ENCODE measurements at regions not wholly inside any gene's neighbourhood (a gene's known extent, or its start where the extent isn't known, plus 50 kb on each side); places are given as distances from the start of the nearest gene placed in this dataset.

DNA sequence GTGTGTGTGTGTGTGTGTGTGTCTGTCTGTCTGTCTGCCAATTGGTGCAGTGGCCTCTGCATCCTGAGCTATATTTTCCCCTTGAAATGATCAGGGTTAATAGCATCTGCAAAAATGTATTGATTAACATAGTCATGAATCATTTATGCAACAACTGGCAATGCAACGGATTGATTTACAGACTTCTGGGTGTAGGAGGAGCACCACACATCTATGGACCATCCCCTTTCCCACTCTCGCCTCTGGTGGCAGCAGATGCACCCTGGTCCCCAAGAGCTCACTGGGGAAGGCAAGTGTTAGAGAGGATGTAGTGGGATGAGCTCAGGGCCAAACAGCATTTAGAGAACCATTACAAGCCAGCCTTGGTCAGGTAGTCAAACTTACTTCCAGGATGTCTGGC lies 272.7 kb upstream of the C2CD4B start:
- DNase-seq = no peak

DNA sequence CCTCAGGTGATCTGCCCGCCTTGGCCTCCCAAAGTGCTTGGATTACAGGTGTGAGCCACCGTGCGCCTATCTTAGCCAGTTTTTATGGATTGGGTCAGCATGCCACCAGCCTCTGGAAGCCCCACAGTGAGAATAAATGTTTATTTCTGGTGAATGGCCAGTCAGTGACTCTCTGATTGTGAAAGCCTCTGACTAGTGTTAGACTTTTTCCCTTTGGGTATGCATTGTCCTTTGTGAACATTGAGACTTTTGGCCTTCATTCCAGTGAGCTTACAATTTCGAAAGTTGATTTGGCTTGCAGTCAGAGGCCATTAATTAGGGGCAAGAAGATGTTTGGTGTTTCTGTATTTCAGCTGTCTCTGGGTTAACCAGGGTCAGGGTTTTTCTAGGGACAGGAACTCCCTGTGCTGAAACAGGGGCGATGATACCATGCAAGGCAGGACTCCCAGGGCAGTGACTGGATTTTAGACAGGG lies 274.5 kb upstream of the C2CD4B start:
- no peak for DNase-seq

DNA sequence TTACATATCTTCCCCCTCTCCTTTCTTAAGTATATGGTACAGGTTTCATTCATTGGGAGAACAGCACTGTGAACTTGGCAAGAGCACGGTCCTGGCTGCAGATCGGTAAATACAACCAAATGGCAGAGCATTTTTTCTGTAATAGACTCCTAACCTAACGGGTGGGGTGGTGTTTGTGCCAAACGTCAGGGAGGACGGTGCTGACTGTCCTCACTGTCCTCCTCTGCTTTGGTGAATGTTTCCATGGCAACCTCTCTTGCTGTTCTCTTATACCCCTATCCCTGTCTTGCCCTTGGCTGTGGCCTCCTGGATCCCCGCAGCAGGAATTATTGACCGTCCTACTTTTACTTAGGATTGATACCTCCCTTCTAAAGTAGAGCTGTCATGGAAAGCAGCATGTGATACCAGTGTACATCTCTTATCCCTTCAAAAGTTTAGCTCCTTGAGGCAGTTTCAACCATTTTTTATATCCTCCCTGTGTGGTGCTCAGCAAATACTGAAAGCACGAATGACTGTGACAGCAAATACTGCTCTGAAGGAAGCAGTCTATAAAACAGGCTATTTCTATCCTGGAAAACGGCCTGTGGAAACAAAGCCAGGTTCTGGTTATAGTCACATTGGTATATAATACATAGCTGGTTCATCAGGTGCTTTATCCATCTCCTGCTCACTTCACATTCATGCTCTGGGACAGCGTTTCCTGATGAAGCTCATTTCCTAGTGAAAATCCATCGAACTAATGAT lies 275.4 kb upstream of the C2CD4B start:
- DNase-seq = peak in 1 of 51 donors; percentile 14

DNA sequence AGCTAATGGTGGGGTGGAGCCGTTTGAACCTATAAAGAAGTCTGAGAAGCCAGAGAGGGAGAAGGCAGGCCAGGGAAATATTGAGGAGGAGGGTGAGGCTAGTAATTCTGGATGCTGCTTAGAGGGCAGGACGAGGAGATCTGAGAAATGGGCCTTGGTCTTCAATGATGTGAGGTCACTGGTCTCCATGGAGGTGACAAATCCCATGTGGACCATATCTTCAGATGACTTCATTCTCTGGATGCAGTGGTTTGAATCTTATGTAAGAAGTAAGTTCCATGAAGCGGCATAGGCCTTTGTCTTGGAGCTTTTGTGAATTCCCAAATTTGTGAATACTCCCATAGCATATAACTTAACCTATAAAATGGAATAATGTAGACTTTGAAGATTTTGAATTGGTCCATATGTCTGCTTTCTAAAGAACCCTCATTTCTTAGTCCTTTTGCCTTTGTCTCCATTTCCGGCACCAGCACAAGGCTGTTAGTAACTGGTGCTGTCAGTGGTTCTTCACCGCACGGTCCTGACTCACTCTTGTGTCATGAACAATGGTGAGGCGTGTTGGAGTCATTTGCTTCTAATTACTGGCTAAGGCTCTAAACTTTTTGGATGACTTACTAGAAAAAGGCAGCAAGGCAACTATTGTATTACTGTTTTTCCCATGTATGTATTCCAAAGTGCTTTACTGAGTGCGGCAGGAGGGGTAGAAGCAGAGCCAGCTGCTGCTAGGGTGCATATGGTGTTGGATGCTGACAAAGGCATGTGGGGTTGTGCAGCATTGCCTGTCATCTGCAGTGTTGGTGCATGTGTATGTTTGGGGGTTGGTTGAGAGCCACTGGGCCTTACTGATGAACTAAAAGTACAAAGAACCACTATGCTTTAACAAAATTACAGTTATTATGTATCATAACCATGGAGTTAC lies 279.3 kb upstream of the C2CD4B start:
- DNase-seq = peak in 1 of 51 donors; percentile 18

DNA sequence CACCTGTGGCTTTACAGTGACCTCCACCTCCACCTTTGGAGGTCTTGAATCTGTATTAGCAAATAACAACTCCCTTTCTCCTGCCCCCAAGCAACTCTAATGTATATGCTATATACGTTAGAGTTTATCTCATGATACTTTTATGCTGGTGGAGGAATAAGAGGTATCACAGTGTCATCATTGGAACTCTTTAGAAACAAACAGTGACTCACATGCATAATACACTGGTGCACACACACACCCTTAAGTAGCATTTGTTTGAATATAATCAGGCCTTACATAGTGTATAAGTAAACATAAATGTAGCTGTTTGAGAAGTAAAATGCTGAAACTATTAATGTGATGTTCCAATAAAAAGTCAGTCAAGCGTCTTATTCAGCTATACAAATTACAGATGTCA lies 280.2 kb upstream of the C2CD4B start:
- DNase-seq = no peak

DNA sequence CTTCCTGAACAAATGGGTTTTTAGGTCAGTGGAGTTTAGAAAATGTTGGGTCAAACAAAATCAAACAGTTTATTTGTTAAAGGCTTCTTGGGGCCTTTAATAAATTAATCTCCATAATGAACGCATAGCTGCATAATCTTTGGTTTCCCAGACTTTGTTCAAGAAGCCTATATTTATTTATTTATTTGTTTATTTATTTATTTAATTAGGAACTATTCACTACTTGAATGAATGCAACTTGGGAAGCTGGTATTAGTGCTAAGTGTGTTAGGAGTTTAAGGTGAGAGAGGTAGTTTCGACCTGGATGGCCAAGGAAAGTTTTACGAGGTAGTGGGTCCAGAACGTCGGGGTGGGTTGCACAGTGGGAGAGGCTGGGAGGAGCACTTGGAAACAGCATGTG lies 281.9 kb upstream of the C2CD4B start:
- no peak for DNase-seq

DNA sequence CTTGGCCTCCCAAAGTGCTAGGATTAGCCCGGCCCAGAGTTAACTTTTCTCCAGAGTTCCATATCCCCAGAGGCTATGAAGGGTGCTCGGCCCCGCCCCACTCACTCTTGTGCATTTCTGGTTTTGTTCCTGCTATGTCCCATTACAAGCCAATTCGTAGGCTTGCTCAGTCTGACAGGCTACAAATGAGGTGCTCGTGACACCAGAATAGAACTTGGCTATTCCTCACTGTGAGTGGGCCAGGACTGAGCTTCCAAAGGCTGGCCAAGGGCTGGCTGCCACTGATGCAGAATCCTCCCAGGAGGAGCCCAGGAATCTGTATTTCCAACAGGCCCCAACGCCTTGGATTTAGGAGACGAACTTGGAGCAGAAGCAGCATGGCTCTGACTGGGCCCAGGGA lies 282.7 kb upstream of the C2CD4B start:
- DNase-seq = peak in 4 of 51 donors; percentile 10 to 40 (median 25)

DNA sequence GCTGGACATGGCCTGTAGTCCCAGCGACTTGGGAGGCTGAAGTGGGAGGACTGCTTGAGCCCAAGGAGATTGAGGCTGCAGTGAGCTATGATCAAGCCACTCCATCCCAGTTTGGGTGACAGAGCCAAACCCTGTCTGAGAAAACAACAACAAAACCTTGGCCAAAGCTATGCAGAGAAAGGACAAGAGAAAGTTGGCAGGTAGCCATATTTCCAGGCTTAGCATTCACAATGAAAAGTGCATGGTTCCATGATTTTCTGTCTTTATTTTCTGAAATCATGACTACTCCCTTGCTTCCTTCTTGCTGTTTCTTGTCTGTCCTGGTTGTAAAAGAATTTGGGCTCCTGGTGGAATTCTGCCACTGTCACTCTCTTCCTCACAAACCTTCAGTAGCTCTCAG lies 284.6 kb upstream of the C2CD4B start:
- peak in 1 of 51 donors; percentile 16 for DNase-seq

DNA sequence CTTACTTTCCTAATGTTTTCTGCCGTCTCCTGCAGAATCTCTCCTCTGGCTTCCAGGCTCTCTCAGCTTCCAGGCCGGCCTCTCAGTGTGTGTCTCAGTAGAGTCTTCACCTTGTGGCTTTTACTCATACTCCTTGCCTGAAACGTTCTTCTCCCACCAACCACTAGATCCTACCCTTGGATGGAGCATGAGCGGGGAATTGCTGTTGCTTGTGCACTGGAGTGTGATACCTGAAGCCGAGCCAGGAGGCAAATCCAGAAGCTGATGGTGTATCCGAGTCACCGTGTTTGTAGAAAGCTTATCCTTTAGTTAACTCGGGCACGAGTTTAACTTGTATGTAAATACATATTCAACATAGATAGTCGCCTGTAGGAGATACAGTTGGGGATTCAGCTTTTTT lies 285.0 kb upstream of the C2CD4B start:
- no peak for DNase-seq

DNA sequence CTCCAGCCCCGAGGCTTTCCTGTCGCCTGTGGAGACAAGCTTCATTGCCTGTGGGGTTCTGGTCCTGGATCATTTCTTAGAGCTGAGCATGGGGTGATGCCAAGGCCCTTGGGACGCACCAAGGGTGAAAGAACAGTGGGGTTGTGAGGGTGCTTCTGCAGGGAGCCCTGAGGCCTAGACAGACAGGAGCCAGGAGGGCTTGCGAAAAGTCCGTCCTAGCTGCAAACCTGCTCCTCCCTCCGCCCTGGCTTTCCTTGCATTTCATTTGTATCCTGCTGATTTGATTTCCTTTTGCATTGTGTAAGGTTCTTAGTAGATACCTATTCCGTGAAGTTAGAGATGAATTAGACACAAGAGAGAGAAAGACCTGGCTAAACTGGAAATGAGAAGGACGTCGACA lies 286.9 kb upstream of the C2CD4B start:
- no peak for DNase-seq

DNA sequence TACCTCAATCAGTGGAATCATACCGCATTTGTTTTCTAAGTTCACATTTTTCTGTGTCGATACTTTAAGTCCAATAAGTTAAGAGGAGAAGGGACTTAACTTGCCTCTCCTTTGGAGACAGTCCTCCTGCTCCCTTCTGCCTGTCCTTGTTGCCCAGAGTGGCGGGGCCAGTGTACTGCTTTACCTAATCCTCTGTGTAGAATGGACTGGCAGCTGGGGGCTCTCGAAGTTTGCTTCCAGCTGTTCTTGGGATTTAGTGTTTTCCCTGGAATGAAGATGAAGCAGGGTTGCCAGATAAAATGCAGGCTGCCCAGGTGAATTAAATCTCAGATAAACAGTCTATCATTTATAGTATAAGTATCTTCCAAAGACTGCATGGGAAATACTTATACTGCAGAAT lies 287.6 kb upstream of the C2CD4B start:
- no peak for DNase-seq

DNA sequence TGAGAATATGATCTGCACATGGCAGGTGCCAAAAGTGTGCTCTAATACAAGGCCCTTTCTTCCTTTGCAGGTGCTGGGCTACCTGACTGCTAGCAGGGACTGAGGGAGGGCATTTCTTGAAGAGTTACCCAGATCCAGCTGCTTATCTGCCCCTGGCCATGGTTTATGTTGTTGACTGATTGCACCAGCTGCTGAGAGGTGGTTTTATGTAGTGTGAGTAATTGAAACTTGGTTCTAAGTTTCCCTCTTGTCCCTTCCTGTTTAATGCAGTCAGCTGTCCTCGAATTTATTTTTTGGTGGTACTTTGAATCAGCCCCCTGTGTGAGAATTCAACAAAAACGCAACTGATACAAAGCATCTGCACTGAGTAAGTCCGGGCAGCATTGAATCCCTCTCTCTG lies 288.3 kb upstream of the C2CD4B start:
- DNase-seq = no peak

DNA sequence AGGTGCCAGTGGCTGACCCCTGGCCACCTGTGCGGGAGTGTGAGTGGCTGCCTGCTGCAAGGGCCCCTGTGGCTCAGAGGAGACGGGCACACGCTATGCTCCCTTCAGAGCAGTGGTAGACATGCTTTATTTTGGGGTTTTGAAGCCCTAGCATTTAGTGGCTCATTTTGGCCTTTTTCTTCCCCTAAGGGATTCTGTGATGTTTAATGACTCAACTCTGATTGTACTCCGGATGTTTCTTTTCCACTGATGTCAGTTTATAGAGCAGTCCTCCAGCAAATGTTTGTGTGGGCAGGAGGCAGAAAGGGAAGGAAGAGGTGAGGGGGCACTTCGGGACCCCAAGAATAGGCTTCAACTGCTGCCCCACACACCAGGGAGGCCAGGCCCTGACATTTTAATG lies 288.9 kb upstream of the C2CD4B start:
- DNase-seq = no peak

DNA sequence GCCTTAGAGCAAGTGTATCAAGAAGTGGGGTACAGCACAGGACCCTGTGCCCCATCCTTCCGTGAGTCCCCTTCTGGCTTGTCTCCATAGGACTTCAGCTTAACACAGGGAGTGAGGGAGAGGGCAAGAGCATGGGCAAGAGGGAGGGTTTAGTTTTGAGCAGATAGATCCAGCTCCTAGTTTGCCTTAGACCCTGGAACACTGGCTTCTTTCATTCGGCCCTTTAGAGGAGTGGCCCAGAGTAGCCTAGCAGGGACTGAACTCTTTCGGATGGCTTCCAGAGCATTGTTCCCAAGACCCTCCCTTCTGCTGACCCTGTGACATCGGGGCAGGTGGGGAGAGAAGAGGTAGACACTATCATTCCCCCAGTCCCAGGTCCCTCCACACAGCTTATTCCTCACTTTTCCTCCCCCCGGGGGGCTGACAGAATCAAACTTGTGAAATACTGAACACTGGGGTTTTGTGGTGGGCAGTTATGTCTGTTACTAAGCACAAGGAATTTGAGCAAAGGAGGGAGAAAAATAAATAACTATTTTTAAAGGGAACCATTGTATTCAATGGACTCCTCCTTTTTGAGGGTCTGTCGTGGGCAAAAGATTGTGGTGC lies 289.6 kb upstream of the C2CD4B start:
- no peak for DNase-seq

DNA sequence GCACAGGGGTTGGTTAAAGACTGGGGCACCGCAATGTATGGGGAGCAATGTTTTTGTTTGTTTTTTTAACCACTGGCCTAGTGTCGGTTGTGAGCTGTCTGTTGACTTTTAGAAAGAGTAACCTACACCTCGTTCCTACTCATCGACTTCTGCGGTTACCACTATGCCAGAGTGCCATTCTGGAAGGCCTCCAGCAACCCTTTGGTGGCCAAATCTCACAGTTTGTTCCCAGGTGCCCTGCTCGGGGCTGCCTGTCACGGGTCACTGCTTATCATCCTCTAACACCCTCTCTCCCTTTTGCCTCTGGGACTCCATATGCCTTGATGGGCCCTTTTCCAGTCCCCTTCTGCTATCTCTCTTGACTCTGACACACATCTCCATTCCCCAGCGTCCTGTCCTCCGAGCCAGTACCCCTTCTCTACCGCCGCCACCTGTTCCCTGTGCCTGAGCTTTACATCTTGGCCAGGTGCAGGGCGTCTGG lies 290.4 kb upstream of the C2CD4B start:
- no peak for DNase-seq

DNA sequence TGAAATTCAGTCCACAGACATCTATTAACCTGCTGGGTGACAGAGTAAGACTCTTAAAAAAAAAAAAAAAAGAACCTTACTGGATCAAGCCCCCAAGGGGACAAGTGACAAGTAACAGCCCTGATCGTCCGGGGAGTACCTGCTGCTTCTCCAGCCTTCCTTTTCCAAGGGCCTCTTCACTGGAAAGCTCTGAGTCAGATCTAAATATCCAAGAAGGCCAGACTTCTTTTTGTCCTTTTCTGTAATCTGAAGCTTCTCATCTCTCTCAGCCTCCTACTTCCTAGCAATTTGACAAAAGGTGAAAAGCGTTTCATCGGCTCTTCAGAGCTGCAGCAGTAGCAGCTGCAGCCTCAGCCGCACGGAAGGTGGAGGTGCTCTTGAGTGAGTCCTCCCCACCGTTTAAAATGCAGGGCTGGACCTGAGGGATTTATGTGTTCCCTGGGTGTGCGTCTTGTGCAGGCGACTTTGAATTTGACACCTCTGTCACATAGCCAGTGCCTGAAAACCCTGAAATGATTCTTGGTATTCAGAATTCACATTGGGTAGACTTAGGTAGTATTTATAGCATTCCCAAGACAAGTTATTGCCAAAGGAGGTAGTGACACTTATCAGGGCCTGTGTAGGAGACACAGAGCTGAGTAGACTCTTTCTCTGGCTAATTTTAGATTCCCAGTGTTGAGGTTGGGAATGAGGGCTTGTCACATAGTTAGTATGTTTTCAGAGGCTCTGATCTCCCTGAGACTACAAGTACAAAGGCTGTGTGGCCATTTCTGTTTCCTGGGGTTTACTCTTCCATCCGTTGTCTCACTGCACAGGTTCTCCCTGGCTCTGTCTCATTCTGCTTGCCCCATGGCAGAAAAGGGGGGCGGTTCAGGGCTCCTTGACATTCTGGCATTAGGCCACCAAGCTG lies 291.2 kb upstream of the C2CD4B start:
- DNase-seq = peak in 1 of 51 donors; percentile 30

DNA sequence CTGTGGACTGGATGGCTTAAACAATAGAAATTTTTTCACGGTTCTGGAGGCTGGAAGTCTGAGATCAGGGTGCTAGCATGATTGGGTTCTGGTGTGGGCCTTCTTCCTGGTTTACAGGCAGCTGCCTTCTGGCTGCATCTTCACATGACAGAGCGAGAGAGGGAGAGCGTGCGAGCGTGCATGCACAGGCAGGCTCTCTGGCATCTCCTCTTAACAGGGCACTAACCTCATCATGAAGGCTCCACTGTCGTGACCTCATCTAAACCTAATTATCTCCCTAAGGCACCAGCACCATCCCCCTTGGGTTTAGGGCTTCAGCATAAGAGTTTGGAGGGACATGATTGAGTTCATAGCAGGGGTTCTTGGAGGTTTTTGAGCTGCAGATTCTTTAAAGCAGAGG lies 292.0 kb upstream of the C2CD4B start:
- no peak for DNase-seq

DNA sequence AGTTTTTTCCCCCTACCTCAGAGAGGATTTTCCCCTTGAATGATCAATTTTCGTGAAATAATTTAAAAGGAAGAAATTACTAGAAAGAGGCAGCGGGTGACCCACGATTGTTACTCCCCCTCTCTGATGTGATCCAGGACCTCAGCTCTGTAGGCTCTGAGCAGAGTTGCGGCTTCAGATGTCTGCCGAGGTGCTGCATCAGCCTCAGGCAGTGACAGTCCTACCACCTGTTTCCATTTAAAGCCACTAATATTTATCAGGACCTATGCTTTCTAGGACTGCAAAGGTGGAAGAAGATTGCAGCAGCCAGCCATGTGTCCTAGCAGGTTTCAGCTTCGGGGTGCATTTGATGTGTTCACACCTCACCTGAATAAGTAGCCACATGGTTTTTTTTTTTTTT lies 294.8 kb upstream of the C2CD4B start:
- DNase-seq = no peak

DNA sequence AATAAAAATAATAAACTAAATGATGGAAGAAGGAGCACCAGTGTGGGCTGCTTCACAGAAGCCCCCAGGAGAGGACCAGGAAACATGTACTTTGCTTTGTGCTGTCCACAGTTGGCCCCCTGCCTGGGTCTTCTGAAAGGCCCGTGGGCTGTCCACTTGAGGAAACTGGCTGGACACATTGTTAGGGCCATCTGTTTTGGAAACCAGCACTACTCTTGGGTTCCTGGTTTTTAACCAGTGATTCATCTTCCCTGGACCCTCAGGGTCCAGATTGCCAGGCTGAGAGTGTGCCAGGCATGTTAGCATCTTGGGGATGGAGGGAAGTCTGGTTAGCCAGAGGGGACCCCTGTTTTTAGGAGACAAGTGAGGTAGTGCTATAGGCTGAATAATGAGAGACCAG lies 297.2 kb upstream of the C2CD4B start:
- DNase-seq = no peak

DNA sequence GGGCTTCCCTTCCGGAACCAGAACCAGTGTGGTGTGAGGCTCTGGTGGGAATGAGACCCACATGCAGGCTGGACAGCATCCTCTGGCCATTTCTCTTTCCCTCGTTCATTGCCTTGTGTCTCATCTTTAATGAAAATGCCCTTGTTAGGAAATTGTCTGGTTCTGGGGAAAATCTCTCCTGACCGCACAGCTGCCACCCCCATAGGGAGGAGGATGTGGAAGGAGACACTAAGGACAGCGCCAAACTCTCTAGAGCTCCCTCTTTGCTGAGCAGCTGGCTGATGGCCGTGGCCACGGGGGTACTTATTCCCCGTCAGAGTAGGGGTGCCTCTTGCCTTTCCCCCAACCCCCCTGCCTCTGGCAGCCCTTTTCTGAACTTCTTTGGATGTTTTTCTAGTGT lies 297.6 kb upstream of the C2CD4B start:
- DNase-seq = no peak

DNA sequence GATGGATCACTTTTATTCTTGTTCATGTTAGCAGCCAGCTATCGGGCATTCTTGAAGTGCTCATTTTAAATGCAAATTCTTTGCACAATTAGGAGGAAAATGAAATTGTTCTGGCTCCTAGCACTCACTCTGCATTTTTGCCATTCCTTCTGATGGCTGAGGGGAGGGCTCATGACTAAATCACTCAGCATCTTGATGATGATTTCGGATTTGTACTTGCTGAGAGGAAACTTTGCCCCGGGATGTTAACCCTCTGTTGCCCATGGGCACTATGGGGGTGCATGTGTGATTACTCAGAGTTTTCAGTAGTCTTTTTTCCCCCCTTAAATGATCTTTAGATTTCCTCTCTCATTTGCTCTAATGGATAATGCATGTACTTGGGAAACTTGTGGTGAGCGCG lies 299.6 kb upstream of the C2CD4B start:
- DNase-seq = no peak

Data from hypothalamus (tissue), 51 donors.